ENCODE measurements at regions not wholly inside any gene's neighbourhood (a gene's known extent, or its start where the extent isn't known, plus 50 kb on each side); places are given as distances from the start of the nearest gene placed in this dataset.

GRCh38 chr5:74992791-74993190 is 59.6 kb downstream of the GCNT4 start:
- Histone ChIP-seq H3K4me3 (no peak overlapping the region), H3K27ac (no peak overlapping the region), H3K9me3 (ENCODE audit: low read depth) (no peaks in the 10 kb centered on the region), H3K9me2 (replicated peaks; ENCODE audit: insufficient read depth) (no peaks in the 10 kb centered on the region), H3K36me3 (replicated peaks; ENCODE audit: insufficient read depth, low read depth) (no peaks in the 10 kb centered on the region), H3K79me2 (no peaks in the 10 kb centered on the region), H3K27me3 (no peaks in the 10 kb centered on the region), H2AFZ (no peak overlapping the region), H3K4me1 (ENCODE audit: insufficient read depth) (no peaks in the 10 kb centered on the region), H4K20me1 (ENCODE audit: insufficient read depth, poor library complexity, severe bottlenecking) (no peaks in the 10 kb centered on the region), H3K4me2 (no peak overlapping the region)
- 86% methylated on average over 4 of the region's 4 CpGs for WGBS (ENCODE audit: low lambda C conversion rate, missing lambda C conversion rate)
- no peak for TF ChIP-seq EZH2 (IDR thresholded peaks at IDR 0.05; ENCODE audit: borderline replicate concordance)
- no peak for TF ChIP-seq CTCF (IDR thresholded peaks at IDR 0.05; ENCODE audit: poor library complexity)
- no peak for DNase-seq (ENCODE audit: low spot score)

- Histone ChIP-seq H3K4me3 (no peak overlapping the region), H2AFZ (no peak overlapping the region), H3K27me3 (no peaks in the 10 kb centered on the region), H3K79me2 (no peaks in the 10 kb centered on the region), H3K36me3 (replicated peaks; ENCODE audit: insufficient read depth, low read depth) (no peaks in the 10 kb centered on the region), H3K27ac (no peak overlapping the region), H3K4me2 (no peak overlapping the region), H3K4me1 (ENCODE audit: insufficient read depth) (no peaks in the 10 kb centered on the region), H3K9me3 (ENCODE audit: low read depth) (no peaks in the 10 kb centered on the region), H4K20me1 (ENCODE audit: insufficient read depth, poor library complexity, severe bottlenecking) (no peaks in the 10 kb centered on the region), H3K9me2 (replicated peaks; ENCODE audit: insufficient read depth) (no peaks in the 10 kb centered on the region)
- DNase-seq (ENCODE audit: low spot score), result no peak
- 85% methylated on average over 2 of the region's 2 CpGs for WGBS (ENCODE audit: low lambda C conversion rate, missing lambda C conversion rate)
- no peak for TF ChIP-seq CTCF (IDR thresholded peaks at IDR 0.05; ENCODE audit: poor library complexity)
- TF ChIP-seq EZH2 (IDR thresholded peaks at IDR 0.05; ENCODE audit: borderline replicate concordance), result no peak
Measured at GRCh38 chr5:74991522-74991921, 60.8 kb downstream of the GCNT4 start.

- Histone ChIP-seq H3K4me3 (no peak overlapping the region), H3K4me2 (no peak overlapping the region), H3K9me2 (replicated peaks; ENCODE audit: insufficient read depth) (no peaks in the 10 kb centered on the region), H3K27me3 (no peaks in the 10 kb centered on the region), H3K4me1 (ENCODE audit: insufficient read depth) (no peaks in the 10 kb centered on the region), H3K79me2 (no peaks in the 10 kb centered on the region), H3K36me3 (replicated peaks; ENCODE audit: insufficient read depth, low read depth) (no peaks in the 10 kb centered on the region), H3K9me3 (ENCODE audit: low read depth) (no peaks in the 10 kb centered on the region), H2AFZ (no peak overlapping the region), H4K20me1 (ENCODE audit: insufficient read depth, poor library complexity, severe bottlenecking) (no peaks in the 10 kb centered on the region), H3K27ac (no peak overlapping the region)
- WGBS (ENCODE audit: low lambda C conversion rate, missing lambda C conversion rate), result 91% methylated on average over 6 of the region's 6 CpGs
- no peak for TF ChIP-seq EZH2 (IDR thresholded peaks at IDR 0.05; ENCODE audit: borderline replicate concordance)
- TF ChIP-seq EZH2phosphoT487 (IDR thresholded peaks at IDR 0.05; ENCODE audit: low read depth, severe bottlenecking, unreplicated experiment), result no peak
- TF ChIP-seq CTCF (IDR thresholded peaks at IDR 0.05; ENCODE audit: poor library complexity), result no peak
- no peak for DNase-seq (ENCODE audit: low spot score)
Measured at GRCh38 chr5:74990194-74990593, 62.2 kb downstream of the GCNT4 start.

- H3K79me2 ChIP-seq, result no peaks in the 10 kb centered on the region
- no peaks in the 10 kb centered on the region for H4K20me1 ChIP-seq (ENCODE audit: insufficient read depth, poor library complexity, severe bottlenecking)
- no peak overlapping the region for H2AFZ ChIP-seq
- no peaks in the 10 kb centered on the region for H3K27me3 ChIP-seq
- no peaks in the 10 kb centered on the region for H3K36me3 ChIP-seq (replicated peaks; ENCODE audit: insufficient read depth, low read depth)
- H3K4me3 ChIP-seq, result no peak overlapping the region
- no peak for TF ChIP-seq EZH2 (IDR thresholded peaks at IDR 0.05; ENCODE audit: borderline replicate concordance)
- no peak for TF ChIP-seq CTCF (IDR thresholded peaks at IDR 0.05; ENCODE audit: poor library complexity)
- TF ChIP-seq EZH2phosphoT487 (IDR thresholded peaks at IDR 0.05; ENCODE audit: low read depth, severe bottlenecking, unreplicated experiment), result no peak
- H3K9me2 ChIP-seq (replicated peaks; ENCODE audit: insufficient read depth), result no peaks in the 10 kb centered on the region
- 98% methylated on average over 2 of the region's 2 CpGs for WGBS (ENCODE audit: low lambda C conversion rate, missing lambda C conversion rate)
- DNase-seq (ENCODE audit: low spot score), result no peak
- H3K9me3 ChIP-seq (ENCODE audit: low read depth), result no peaks in the 10 kb centered on the region
- H3K27ac ChIP-seq, result no peak overlapping the region
- H3K4me1 ChIP-seq (ENCODE audit: insufficient read depth), result no peaks in the 10 kb centered on the region
- no peak overlapping the region for H3K4me2 ChIP-seq
Measured at GRCh38 chr5:74988273-74988983, 63.9 kb downstream of the GCNT4 start.
